GM12892 (cell line): ENCODE measurements at regions not wholly inside any gene's neighbourhood (a gene's known extent, or its start where the extent isn't known, plus 50 kb on each side); places are given as distances from the start of the nearest gene placed in this dataset.

Source experiments
- DNase-seq: peaks from one replicate; pipeline ENCODE4 v3.0.0; 2011; ENCODE audit not compliant: insufficient read length
- FAIRE-seq: peaks from 2 replicates; lab custom pipeline; 2011; peaks lifted over from hg19 to GRCh38; lab: Jason Lieb, UNC
- POLR2A ChIP-seq: IDR thresholded peaks from 2 replicates; pipeline ENCODE4 v1.6.1; 2011; ENCODE audit warnings: low read depth, low read length, control low read depth
- POLR2AphosphoS5 ChIP-seq: IDR thresholded peaks from 2 replicates; pipeline ENCODE4 v1.6.1; 2011; ENCODE audit warnings: low read depth, low read length, control low read depth
- TAF1 ChIP-seq: IDR thresholded peaks from 2 replicates; pipeline ENCODE4 v1.6.1; 2011; ENCODE audit warnings: low read depth, mild to moderate bottlenecking, control low read depth, low read length, borderline replicate concordance

- FAIRE-seq (no peak), DNase-seq (no peak)
- TF ChIP-seq POLR2AphosphoS5, result no peak
- no peak for TF ChIP-seq TAF1
- TF ChIP-seq POLR2A, result no peak
These were observed 94.6 kb downstream of the ZC3H11B start for GRCh38 chr1:219518168-219518906.

- no peak for DNase-seq
- no peak for TF ChIP-seq POLR2AphosphoS5
- no peak for TF ChIP-seq TAF1
- no peak for TF ChIP-seq POLR2A
- no peak for FAIRE-seq
These were observed 95.9 kb downstream of the ZC3H11B start for GRCh38 chr1:219517031-219517430.

GRCh38 chr1:219514728-219515127 lies 98.2 kb downstream of the ZC3H11B start:
- FAIRE-seq (no peak), DNase-seq (no peak)
- TF ChIP-seq TAF1 (no peak), POLR2A (no peak), POLR2AphosphoS5 (no peak)

GRCh38 chr1:219507437-219507836 lies 105.5 kb downstream of the ZC3H11B start:
- DNase-seq, result no peak
- no peak for FAIRE-seq
- TF ChIP-seq TAF1 (no peak), POLR2AphosphoS5 (no peak), POLR2A (no peak)

GRCh38 chr1:219506936-219507335 lies 106.0 kb downstream of the ZC3H11B start:
- TF ChIP-seq TAF1 (no peak), POLR2AphosphoS5 (no peak), POLR2A (no peak)
- FAIRE-seq, result no peak

GRCh38 chr1:219506473-219506899 lies 106.4 kb downstream of the ZC3H11B start:
- FAIRE-seq, result no peak
- TF ChIP-seq POLR2A, result no peak
- TF ChIP-seq TAF1, result no peak
- TF ChIP-seq POLR2AphosphoS5, result no peak
- DNase-seq, result no peak

More at GRCh38 chr1:219506936-219507335, 106.0 kb downstream of the ZC3H11B start:
- DNase-seq, result no peak

- DNase-seq (no peak), FAIRE-seq (no peak)
- TF ChIP-seq TAF1 (no peak), POLR2AphosphoS5 (no peak)
These were observed 107.0 kb downstream of the ZC3H11B start for GRCh38 chr1:219505886-219506285.

- DNase-seq (no peak), FAIRE-seq (no peak)
- TF ChIP-seq TAF1 (no peak), POLR2AphosphoS5 (no peak), POLR2A (no peak)
These were observed 109.3 kb downstream of the ZC3H11B start for GRCh38 chr1:219503604-219504003.

- no peak for DNase-seq
- FAIRE-seq, result no peak
- TF ChIP-seq TAF1 (no peak), POLR2A (no peak), POLR2AphosphoS5 (no peak)
These were observed 112.5 kb downstream of the ZC3H11B start for GRCh38 chr1:219500327-219500897.

GRCh38 chr1:219498666-219499065 lies 114.2 kb downstream of the ZC3H11B start:
- no peak for DNase-seq
- no peak for FAIRE-seq
- TF ChIP-seq POLR2AphosphoS5 (no peak), POLR2A (no peak), TAF1 (no peak)

- DNase-seq (no peak), FAIRE-seq (no peak)
- no peak for TF ChIP-seq POLR2A
- no peak for TF ChIP-seq POLR2AphosphoS5
- no peak for TF ChIP-seq TAF1
These were observed 117.0 kb downstream of the ZC3H11B start for GRCh38 chr1:219495737-219496408.
